CD4-positive, alpha-beta T cell treated with Interleukin-17A for 1 hour (primary cell): ENCODE measurements at regions not wholly inside any gene's neighbourhood (a gene's known extent, or its start where the extent isn't known, plus 50 kb on each side); places are given as distances from the start of the nearest gene placed in this dataset.

ENCODE experiments used
- DNase-seq: peaks from one replicate; pipeline ENCODE4 v3.0.0-alpha.2; 2020

DNA sequence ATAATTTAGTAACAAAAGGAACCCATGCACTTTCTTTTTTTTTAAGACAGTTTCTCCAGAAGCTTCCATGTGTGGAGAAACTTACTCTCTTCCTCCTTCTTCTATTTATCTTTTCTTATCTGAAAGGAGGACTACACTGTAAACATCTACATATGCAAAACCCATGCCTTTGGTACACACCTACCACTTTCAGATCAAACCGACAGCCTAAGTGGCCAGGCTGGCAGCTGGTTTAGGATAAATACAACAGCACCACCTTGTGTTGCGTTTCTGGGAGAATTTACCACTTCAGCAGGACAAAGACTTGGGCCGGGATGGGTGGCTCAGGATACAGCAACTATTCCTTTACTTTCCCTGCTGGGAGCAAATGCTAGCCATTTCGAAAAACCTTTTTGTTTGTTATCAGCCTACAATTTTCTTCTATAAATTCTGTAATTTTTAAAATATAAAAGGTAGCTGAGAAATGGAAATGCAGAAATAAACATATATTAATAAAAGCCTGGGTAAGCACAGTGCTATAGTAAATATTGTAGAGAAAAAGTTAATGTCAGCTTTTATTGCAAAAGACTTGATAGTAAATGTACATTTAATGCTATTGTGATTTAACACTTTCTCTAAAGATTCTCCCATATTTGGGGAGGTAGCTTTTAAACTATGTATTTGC lies 94.0 kb upstream of the RFC3 start:
- peak; percentile 82 for DNase-seq

DNA sequence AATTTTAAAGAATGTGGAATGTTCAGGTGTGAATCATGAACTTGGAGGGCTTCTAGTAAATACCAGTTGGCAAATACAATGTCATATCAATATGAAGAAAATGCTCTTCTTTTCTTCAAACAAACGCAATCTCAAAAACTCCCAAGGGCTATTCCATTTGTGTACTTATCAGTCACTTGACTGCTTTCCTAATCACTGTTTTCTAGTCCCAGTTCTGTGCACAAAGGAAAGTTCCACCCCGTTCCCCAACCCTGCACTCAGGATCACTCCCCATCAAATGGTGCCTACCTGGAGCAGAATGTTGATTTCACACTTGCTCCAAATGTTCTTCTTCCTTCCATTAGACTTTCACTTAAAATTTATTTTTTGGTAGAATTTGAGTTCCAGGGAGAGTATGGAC lies 92.6 kb upstream of the RFC3 start:
- no peak for DNase-seq

DNA sequence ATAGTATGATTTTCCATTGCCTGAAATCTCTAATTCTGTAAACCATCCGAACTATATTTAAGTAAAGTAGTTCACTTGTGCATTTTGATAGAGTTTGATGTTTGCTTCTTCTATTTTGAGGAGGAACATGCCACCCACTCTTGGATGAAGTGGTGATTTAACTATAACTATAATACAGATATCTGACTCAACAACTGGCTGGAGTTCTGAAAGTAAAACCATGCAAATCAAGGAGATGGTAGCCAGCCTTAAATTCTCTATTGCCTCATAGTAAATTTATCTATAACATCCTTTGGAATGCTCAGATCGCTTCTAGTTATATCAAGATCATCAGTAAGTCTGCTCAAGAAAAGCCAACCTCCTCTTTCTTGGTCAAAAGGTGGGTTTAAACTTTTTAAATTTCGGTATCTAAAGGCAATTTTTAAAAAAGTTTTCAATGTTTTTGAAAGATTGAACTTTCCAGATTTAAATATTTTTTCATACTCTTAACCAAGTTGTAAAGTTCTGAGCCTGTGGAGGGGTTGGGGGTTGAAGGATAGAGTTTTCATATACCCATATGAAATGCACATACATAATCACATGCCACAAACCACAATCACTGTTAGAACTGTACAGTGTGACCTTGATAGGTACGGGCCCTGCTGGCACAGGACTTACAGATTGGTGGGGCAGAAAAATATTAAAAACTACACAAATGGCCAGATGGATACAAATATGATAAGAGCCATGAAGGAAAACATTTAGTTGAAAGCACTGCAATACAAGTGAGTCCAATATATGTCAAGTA lies 90.5 kb upstream of the RFC3 start:
- DNase-seq = no peak

DNA sequence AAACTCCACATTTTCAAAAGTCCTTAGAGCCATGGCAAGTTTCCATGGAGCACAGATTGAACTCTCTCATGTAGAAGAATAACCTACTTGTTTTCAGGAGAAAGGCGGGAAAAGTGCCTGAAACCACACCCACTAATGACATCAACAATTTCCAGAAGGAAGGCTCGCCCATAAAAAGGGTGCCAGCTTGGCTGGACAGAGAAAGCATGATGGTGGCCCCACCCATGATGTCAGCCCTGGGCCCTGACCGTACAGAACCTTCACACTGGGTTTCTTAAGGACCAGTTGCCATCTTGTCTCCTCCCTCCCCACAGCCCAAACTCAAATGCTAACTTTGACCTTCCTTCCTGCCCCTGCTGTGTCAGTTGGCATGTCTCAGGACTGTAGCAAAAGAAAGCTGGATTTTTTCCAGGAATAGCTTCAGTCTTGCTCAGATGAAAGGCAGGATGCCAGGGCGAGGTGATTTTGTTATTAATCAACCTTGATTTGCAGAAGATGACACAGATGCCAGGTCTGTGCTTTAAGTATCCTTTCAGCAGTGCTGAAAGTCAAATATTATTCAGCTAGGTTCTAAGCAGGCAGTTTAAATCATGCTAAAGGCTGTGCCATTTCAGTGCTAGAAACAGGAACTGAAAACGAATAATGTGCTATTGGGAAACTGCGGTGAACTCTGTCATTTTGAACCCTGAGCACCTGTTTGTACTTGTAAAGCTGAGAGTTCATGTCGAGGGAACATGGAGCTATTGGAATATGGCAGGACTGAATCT lies 89.5 kb upstream of the RFC3 start:
- DNase-seq = no peak

DNA sequence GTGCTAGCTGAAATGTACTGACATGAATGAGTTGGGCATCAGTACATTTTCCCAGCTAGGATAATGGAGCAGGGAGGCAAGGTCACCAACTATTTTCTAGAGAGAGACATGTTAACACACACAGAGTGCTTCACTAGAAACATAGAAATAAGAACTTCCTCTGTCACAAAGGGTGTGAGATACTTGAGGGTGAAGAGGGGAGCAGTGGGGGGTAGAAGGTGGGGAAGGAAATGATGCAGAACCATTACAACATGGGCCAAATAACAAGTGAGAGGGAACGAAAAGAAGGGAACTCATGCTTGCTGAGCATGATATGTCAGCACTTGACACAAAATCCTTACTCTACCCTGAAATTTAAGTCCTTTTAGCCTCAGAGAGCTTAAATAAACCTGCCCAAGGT lies 87.8 kb upstream of the RFC3 start:
- no peak for DNase-seq

DNA sequence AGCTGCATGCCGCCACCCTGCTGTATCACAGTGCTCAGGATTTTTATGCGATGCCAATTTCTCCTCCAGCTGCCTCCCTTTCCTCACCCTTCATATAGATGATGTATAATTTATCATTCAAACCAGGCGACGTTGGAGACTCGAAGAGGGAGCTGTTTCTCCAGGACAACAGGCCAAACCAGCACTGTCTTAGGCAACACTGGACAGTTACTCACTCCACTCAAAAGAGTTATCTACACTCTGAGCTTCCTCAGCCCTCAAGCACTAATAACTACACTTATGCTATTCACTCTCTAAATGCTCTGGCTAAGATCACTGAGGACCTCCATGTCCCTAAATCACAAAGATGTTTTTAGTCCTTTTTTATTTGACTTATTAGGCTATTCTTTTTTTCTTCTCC lies 87.3 kb upstream of the RFC3 start:
- no peak for DNase-seq

DNA sequence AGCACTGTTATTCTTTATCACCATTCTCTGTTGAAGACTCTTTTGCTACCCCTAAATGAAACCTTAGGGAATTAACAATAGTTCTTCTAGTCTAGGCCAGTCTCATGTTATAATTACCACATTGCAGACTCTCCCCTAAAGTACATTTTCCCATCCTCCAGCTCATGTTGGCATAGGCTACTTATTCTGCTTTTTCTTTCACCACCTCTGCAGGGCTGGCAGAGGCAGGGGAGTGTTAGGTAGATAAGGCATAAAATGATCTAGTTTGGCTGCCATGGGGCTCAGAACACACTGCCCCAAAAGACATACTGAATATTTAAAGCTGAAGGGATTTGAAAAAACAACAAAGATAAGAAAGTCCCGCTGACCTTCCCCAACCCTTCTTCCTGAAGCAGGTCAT lies 82.7 kb upstream of the RFC3 start:
- DNase-seq = no peak

DNA sequence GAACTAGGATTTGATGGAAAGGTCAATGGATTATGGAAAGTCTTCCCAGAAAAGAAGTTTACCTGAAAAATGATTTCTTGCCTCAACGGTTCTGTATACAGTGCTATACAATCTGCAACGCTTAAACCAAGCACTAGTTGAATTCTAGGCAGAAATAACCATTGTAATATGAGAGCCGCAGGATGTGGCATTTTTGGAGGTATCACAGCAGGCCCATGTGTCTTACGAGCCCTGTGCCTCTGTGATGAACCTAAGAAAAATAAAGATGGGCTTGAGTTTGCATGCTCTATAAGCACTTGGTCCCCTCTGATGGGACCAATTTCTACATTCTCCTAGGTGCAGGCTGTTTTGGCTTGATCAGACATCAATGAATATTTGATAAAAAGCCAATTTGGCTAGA lies 78.7 kb upstream of the RFC3 start:
- no peak for DNase-seq

DNA sequence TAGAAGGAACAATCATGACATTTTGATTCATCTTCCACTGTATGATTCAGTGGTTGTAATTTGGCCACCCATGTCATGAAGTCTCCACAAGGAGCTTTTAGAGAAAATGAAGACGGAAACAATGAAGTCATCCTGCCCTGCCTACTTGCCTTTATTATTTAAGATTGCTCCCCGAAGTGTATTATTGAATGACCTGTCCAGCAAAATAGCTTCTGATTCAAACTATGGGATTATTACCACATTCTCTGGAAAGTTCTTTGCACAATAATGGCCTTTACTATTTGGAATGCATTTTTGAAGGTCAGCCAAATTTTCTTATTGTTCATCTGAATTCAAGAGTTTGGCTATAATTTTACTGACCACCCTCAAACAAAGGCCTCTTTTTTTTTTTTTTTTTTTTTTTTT lies 77.8 kb upstream of the RFC3 start:
- DNase-seq = no peak

DNA sequence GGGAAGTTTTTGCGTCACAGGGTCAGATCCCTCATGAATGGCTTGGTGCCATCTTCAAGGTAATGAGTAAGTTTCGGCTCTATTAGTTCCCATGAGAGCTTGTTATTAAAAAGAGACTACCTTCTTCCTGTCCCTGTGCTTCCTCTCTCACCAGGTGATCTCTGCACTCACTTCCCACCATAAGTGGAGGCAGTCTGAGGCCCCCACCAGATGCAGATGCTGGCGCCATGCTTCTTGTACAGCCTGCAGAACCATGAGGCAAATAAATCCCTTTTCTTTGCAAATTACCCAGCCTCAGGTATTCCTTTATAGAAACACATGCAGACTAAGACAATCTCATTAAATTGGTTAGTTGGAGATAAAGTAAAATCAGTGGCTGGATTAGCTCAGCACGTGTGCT lies 75.6 kb upstream of the RFC3 start:
- DNase-seq = no peak

DNA sequence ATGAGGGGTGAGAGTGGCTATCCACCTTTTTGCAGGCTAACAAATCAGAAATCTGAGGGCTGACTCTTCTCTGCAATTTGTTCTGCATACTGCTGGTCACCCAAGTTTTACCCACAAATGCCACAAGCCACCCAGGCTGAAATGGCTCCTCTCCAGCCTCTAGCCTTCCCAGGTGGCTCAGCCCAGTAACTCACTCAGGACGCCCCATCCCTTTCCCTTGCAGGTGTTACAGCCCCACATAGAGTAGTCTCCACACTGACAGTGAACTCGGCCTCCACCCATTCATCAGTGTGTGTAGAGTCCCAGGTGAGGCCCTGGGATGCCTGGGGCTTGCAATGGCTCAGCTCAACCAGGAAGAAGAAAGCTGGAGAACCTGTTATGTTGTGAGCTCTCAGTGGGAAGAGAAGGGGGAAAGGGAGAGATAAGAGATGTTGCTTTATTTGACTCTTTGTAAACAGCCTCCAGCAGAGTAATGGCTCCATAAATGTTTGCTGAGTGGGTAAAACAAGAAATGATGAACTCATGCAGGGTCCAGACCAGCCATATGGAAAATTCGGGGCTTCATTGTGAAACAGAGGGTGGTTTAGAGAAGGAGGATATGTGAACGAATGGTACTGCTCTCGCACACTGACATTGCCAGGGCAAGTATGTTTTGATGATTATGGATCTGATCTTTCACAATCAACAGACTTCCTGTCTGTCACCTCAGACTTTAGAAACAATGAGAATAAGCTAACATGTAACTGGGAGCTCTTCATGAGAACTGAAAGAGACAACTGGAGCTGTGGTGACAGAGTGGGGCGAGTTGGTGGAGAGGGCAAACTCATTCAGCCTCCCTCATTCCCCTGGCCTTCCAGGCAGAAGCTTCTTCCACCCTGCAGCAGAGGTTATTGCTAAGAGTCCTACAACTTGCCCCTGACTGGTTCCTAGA lies 74.2 kb upstream of the RFC3 start:
- DNase-seq = peak; percentile 37

DNA sequence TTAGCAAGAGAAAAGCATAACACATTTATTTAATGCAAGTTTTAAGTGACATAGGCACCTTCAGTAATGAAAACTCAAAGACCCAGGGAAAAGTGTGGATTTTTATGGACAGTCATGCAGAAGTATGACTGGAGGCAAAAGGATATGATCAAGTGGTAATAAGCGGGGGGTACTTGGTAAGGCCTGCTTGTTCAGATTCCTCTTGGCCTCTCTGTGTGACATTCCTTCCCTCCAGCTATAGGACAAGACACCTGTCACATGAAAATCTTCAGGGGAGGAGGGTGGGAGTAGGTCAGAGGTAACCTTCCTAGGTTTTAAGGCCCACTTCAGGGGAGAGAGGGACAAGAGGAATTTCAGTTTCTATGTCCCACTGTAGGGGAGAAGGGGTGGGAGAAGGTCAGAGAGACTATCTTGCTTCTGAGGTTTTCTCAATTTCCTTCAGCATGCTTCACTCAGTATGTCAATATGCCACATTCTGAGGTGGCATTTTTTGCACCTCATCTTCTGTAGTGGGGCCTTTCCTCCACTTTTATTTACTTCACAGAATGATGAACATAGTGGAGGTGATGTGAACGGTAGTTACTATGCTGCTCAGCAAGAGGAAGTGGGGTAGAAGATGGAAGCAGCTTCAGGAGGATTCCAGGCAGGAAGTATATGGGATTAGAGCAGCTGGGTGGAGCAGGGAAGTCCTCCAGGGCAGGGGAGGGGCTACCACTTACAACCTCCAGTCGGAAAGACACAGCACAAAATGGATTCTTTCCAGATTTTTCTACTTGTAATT lies 73.2 kb upstream of the RFC3 start:
- DNase-seq = no peak

DNA sequence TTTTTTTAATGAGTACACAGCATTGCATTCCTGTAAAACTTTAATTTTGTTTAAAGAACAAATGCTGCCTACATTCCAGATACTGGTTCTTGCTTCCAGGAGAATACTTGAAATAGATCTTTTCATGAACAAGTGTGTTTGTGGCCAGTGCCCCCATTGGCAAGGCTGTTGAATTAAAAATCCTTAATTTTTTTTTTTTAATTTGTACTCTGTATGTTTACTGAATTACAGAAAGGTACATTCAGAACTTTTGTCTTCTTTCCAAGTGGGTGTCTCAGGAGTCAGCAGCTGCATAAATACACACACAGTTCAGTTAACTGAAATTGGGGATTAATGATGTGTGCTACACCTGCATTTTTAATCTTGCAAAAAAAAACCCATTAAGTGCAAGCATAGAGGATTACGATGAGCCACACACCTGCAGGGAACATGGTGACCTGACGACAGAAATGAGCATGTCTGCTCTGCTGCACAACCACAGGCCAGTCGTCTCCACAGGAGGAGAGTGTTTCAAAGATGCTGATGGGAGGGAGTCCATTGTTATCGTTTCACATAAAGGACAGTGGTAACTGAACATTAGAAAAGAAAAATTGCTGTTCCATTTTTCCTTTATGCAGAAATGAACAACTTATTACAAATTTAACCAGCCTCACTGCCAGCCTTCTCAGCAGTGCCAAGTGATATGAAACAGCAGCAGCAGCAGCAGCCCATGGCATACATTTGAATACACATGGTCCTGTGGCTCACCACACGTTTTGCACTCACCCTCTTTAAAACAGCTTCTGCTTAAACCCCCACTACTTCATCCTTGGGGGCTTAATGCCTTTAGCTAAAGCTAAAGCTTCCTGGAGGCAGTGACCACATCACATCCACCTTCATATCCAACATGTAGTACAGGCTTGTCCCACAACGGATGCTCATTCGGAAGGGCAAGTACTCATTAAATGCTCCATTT lies 72.3 kb upstream of the RFC3 start:
- no peak for DNase-seq

DNA sequence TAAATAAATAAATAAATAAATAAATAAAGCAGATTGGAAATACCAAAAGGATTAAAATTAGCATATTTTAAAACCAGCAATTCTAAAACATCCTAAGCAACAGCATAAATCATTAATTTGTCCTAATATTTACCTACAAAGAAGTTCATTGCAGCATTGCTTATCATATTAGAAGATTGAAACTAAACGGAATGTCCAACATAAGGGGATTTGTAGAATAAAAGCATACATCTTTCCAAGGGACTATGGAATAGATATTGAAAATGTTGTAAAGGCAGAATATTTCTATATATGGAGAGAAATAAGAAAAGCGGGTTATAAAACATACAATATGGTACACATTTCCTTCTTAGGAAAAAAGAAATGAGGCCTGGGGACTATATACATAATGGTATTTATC lies 71.1 kb upstream of the RFC3 start:
- DNase-seq = no peak

DNA sequence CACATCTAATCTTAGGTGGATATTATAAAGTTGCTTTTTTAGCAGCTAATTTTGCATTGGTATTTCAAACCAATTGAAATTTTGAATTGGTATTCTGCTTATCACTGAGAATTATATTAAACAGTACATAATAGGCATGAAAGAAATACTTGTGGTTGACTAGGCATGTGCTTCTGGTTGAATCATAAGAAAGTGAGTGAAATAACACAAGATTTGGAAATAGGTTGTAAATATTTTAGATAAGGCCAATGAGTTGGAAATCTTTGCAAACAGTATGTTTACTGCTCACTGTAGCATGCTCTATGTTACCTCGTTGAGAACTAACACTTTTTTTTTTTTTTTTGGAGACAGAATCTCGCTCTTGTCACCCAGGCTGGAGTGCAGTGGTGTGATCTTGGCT lies 66.8 kb upstream of the RFC3 start:
- no peak for DNase-seq

DNA sequence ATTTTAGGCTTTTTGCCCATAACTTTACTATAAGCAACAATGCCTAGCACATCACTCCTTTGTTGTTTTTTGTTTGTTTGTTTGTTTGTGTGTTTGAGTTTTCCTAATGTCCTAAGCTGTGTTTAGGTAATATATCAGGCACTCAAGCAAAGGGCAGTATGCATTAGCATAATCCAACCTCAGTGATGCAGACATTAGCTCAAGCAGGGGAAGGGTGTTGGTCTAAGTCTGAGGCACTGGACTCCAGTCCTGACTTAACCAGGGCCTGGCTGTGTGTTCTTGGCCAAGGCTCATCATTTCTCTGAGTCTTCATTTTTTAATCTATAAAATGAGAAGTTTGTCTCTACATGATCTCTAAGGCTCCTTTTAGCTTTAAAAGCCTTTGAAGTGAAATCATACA lies 65.9 kb upstream of the RFC3 start:
- no peak for DNase-seq

DNA sequence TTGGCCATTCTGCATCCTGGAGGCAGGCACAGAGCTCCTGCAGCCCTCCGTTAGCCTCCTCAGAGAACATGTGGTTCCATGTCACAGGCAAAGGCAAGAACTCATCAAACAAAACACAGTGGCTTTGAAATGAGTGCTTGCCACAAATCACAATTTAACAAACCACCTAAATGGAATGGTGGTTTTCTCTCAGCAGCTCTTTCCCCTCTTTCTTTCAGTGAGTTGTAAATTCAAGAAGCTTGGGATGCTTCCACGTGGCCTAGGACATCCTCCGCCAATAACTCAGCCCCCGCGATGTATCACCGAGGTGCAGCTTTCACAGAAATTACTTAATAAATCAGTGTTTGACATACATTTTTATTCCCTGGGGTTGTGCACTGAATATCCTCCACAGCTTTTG lies 65.4 kb upstream of the RFC3 start:
- DNase-seq = no peak

DNA sequence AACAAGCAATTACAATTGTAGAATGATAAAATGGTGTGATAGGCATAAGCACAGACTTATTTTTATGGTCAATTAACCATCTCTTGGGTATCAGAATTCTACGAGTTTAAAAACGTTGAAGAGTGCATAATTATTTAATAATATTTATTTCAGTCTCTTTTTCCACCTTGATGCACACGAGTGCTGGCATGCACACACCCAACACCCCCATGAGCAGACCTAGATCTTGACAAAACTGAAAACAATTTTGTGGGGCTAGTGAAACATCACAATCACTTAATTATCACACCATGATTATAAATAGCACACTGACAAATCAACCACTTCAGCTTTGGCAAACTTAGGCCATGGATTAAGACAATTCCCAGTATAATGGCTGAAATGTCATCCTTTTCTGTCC lies 61.0 kb upstream of the RFC3 start:
- DNase-seq = no peak

DNA sequence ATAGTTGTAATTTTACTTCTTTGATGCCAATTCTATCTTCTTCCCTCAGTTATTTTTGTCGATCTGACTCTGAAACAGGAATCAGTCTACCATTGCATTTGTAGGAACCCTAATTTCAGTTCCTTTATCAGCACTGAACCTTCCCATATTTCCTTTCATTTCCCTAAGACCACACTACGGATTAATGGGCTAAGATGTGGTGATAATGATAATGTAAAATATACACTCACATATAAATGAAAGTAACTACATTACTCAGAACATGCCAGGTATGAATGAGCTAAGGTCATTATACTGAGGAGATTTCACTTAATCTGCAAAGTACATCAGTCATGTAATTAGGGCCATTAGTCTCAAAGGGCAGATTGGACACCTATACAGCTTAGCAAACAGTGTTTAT lies 60.2 kb upstream of the RFC3 start:
- no peak for DNase-seq

DNA sequence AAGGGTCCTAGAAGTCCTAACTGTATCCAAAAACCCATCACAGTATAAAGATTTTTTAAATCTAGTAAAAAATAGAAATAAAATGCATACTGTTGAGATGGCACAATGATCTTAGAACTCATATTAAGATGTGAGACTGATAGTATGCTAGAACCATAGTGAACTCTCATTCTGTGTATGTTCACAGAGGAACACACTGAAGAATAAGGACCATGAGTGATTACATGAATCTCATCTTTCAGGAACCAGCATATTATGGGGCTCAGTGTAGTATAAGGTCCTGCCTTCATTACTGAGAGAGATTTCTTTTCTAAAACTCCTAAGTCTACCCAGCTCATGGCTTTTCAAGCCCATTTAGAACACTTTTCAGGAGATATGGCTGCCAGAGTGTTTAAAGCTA lies 59.8 kb upstream of the RFC3 start:
- DNase-seq = no peak

DNA sequence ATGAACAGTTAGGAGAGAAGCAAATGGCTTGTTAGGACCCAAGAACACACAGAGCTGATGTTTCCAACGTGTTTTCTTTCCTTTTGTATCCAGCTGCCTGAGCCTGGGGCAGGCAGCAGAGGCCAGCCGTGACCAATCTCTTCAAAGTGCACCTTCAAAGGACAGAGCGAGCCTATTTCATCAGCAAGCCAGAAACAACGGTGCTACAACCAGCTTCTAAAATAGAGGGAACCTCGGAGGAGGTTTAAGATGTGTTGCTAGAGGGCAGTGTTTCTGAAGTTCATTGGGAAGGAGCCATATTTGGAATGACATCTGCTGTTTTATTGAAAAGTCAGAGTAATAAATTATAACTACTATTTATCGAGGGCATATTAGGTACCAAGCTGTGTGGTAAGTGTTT lies 56.2 kb upstream of the RFC3 start:
- DNase-seq = no peak
